ENCODE measurements at regions not wholly inside any gene's neighbourhood (a gene's known extent, or its start where the extent isn't known, plus 50 kb on each side); places are given as distances from the start of the nearest gene placed in this dataset.

DNA sequence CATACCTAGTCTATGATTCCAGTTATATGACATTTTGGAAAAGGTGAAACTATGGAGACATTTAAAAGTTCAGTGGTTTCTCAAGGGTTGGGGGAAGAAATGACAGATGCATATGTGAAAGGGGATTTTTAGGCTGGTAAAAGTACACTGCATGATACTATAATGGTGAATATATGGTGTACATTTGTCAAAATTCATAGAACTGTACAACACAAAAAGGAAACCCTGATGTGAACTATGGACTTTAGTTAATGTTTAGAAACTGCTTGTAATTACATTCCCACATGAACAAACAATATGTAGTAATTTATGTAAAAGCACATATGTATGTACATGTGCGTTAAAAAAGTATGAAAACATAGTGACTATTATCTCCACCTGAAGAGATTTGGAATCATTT lies 907.3 kb upstream of the CITED2 start:
- no peaks in the 10 kb centered on the region for H3K27me3 Mint-ChIP-seq (ENCODE audit: low read depth, unreplicated experiment)
- H3K27me3 ChIP-seq (ENCODE audit: insufficient read depth, low read length): no peaks in the 10 kb centered on the region

GRCh38 chr6:140281236-140281635 lies 906.8 kb upstream of the CITED2 start:
- H3K27me3 Mint-ChIP-seq (ENCODE audit: low read depth, unreplicated experiment): no peaks in the 10 kb centered on the region
- FAIRE-seq: no peak
- no peaks in the 10 kb centered on the region for H3K9me3 ChIP-seq (ENCODE audit: insufficient read depth, low read depth, low read length)

More for the DNA sequence above, 907.3 kb upstream of the CITED2 start:
- H3K79me2 ChIP-seq (ENCODE audit: insufficient read depth, low read length): no peaks in the 10 kb centered on the region
- Mint-ChIP-seq H3K4me1 (ENCODE audit: low read depth, unreplicated experiment) (no peaks in the 10 kb centered on the region), H3K9me3 (ENCODE audit: unreplicated experiment) (no peaks in the 10 kb centered on the region), H3K4me3 (ENCODE audit: unreplicated experiment) (no peak overlapping the region), H3K27ac (ENCODE audit: unreplicated experiment) (no peak overlapping the region), H3K36me3 (ENCODE audit: low read depth, unreplicated experiment) (no peaks in the 10 kb centered on the region)
- H3K9me3 ChIP-seq (ENCODE audit: insufficient read depth, low read depth, low read length): no peaks in the 10 kb centered on the region
- no peak overlapping the region for H3K4me2 ChIP-seq (ENCODE audit: low read length)
- DNase-seq (ENCODE audit: low read depth): no peak
- no peak for FAIRE-seq
- H3K36me3 ChIP-seq (ENCODE audit: insufficient read depth, low read length): no peaks in the 10 kb centered on the region
- no peak overlapping the region for H3K27ac ChIP-seq (ENCODE audit: low read depth, low read length)
- no peak overlapping the region for H2AFZ ChIP-seq (ENCODE audit: low read depth, low read length)
- H4K20me1 ChIP-seq (ENCODE audit: insufficient read depth, low read length): no peaks in the 10 kb centered on the region
- no peak overlapping the region for H3K4me3 ChIP-seq (ENCODE audit: insufficient read depth, low read depth, low read length)
- H3K4me1 ChIP-seq (ENCODE audit: insufficient read depth, low read length): no peaks in the 10 kb centered on the region
- TF ChIP-seq, protein P1, sequence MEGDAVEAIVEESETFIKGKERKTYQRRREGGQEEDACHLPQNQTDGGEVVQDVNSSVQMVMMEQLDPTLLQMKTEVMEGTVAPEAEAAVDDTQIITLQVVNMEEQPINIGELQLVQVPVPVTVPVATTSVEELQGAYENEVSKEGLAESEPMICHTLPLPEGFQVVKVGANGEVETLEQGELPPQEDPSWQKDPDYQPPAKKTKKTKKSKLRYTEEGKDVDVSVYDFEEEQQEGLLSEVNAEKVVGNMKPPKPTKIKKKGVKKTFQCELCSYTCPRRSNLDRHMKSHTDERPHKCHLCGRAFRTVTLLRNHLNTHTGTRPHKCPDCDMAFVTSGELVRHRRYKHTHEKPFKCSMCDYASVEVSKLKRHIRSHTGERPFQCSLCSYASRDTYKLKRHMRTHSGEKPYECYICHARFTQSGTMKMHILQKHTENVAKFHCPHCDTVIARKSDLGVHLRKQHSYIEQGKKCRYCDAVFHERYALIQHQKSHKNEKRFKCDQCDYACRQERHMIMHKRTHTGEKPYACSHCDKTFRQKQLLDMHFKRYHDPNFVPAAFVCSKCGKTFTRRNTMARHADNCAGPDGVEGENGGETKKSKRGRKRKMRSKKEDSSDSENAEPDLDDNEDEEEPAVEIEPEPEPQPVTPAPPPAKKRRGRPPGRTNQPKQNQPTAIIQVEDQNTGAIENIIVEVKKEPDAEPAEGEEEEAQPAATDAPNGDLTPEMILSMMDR (IDR thresholded peaks at IDR 0.05; ENCODE audit: insufficient read depth, low read depth, low read length): no peak
- TF ChIP-seq EZH2 (IDR thresholded peaks at IDR 0.05; ENCODE audit: insufficient read depth, low read length): no peak
- no peak overlapping the region for H3K9ac ChIP-seq (ENCODE audit: low read length)

GRCh38 chr6:140276719-140277118 lies 902.3 kb upstream of the CITED2 start:
- Histone ChIP-seq H3K4me1 (ENCODE audit: insufficient read depth, low read length) (no peaks in the 10 kb centered on the region), H3K79me2 (ENCODE audit: insufficient read depth, low read length) (no peaks in the 10 kb centered on the region), H3K4me3 (ENCODE audit: insufficient read depth, low read depth, low read length) (no peak overlapping the region), H3K27ac (ENCODE audit: low read depth, low read length) (no peak overlapping the region), H3K36me3 (ENCODE audit: insufficient read depth, low read length) (no peaks in the 10 kb centered on the region), H2AFZ (ENCODE audit: low read depth, low read length) (no peak overlapping the region), H3K9me3 (ENCODE audit: insufficient read depth, low read depth, low read length) (no peaks in the 10 kb centered on the region), H3K27me3 (ENCODE audit: insufficient read depth, low read length) (no peaks in the 10 kb centered on the region), H4K20me1 (ENCODE audit: insufficient read depth, low read length) (no peaks in the 10 kb centered on the region), H3K4me2 (ENCODE audit: low read length) (no peak overlapping the region), H3K9ac (ENCODE audit: low read length) (no peak overlapping the region)
- H3K9me3 Mint-ChIP-seq (ENCODE audit: unreplicated experiment): no peaks in the 10 kb centered on the region
- H3K27ac Mint-ChIP-seq (ENCODE audit: unreplicated experiment): no peak overlapping the region
- no peak for TF ChIP-seq EZH2 (IDR thresholded peaks at IDR 0.05; ENCODE audit: insufficient read depth, low read length)
- TF ChIP-seq, protein P1 (IDR thresholded peaks at IDR 0.05; ENCODE audit: insufficient read depth, low read depth, low read length): no peak
- no peaks in the 10 kb centered on the region for H3K4me1 Mint-ChIP-seq (ENCODE audit: low read depth, unreplicated experiment)
- FAIRE-seq (no peak), DNase-seq (ENCODE audit: low read depth) (no peak)
- no peaks in the 10 kb centered on the region for H3K27me3 Mint-ChIP-seq (ENCODE audit: low read depth, unreplicated experiment)
- H3K4me3 Mint-ChIP-seq (ENCODE audit: unreplicated experiment): no peak overlapping the region
- no peaks in the 10 kb centered on the region for H3K36me3 Mint-ChIP-seq (ENCODE audit: low read depth, unreplicated experiment)

More at GRCh38 chr6:140281236-140281635, 906.8 kb upstream of the CITED2 start:
- H3K9me3 Mint-ChIP-seq (ENCODE audit: unreplicated experiment): no peaks in the 10 kb centered on the region
- H3K4me3 Mint-ChIP-seq (ENCODE audit: unreplicated experiment): no peak overlapping the region
- H3K27ac ChIP-seq (ENCODE audit: low read depth, low read length): no peak overlapping the region
- no peaks in the 10 kb centered on the region for H3K36me3 Mint-ChIP-seq (ENCODE audit: low read depth, unreplicated experiment)
- H2AFZ ChIP-seq (ENCODE audit: low read depth, low read length): no peak overlapping the region
- no peaks in the 10 kb centered on the region for H3K79me2 ChIP-seq (ENCODE audit: insufficient read depth, low read length)
- H3K4me2 ChIP-seq (ENCODE audit: low read length): no peak overlapping the region
- no peak overlapping the region for H3K4me3 ChIP-seq (ENCODE audit: insufficient read depth, low read depth, low read length)
- H3K27me3 ChIP-seq (ENCODE audit: insufficient read depth, low read length): no peaks in the 10 kb centered on the region
- no peaks in the 10 kb centered on the region for H4K20me1 ChIP-seq (ENCODE audit: insufficient read depth, low read length)
- H3K4me1 ChIP-seq (ENCODE audit: insufficient read depth, low read length): no peaks in the 10 kb centered on the region
- peak; percentile 37 for DNase-seq (ENCODE audit: low read depth)
- TF ChIP-seq, protein P1 (IDR thresholded peaks at IDR 0.05; ENCODE audit: insufficient read depth, low read depth, low read length): no peak
- no peak for TF ChIP-seq EZH2 (IDR thresholded peaks at IDR 0.05; ENCODE audit: insufficient read depth, low read length)
- H3K36me3 ChIP-seq (ENCODE audit: insufficient read depth, low read length): no peaks in the 10 kb centered on the region
- no peak overlapping the region for H3K27ac Mint-ChIP-seq (ENCODE audit: unreplicated experiment)
- no peak overlapping the region for H3K9ac ChIP-seq (ENCODE audit: low read length)
- H3K4me1 Mint-ChIP-seq (ENCODE audit: low read depth, unreplicated experiment): no peaks in the 10 kb centered on the region
